Lower lobe of right lung (tissue), 2 donors: ENCODE measurements at regions not wholly inside any gene's neighbourhood (a gene's known extent, or its start where the extent isn't known, plus 50 kb on each side); places are given as distances from the start of the nearest gene placed in this dataset.

Source experiments
- ATAC-seq, 2 donors: fragments of 200-7000 bp; cut with Tn5 transposase; one replicate each; pipeline ENCODE4 v1.9.1; 2020 to 2022; ENCODE audit warnings: mild to moderate bottlenecking in 2 of 2, moderate library complexity in 2 of 2
- DNase-seq: peaks from one replicate; pipeline ENCODE4 v3.0.0-alpha.2; 2020
- H3K27ac ChIP-seq: fragments of 200-600 bp; one replicate; pipeline ENCODE4 v1.8.0; 2022
- H3K27me3 ChIP-seq: fragments of 200-600 bp; one replicate; pipeline ENCODE4 v1.8.0; 2022; ENCODE audit warnings: low read depth
- H3K36me3 ChIP-seq: fragments of 200-600 bp; one replicate; pipeline ENCODE4 v1.8.0; 2022; ENCODE audit warnings: mild to moderate bottlenecking
- H3K4me1 ChIP-seq: fragments of 200-600 bp; one replicate; pipeline ENCODE4 v1.8.0; 2022
- H3K4me3 ChIP-seq: fragments of 200-600 bp; one replicate; pipeline ENCODE4 v1.8.0; 2022; ENCODE audit warnings: mild to moderate bottlenecking
- H3K9me3 ChIP-seq: fragments of 200-600 bp; one replicate; pipeline ENCODE4 v1.8.0; 2022
- intact Hi-C: fragments of 100-400 bp; cut with DNase I; formaldehyde crosslinking; loops from one replicate; pipeline ENCODE4 v1.11.0; 2022
- TF ChIP-seq, protein P1 (sequence below): fragments of 200-600 bp; IDR thresholded peaks from one replicate; pipeline ENCODE4 v1.8.0; 2022; ENCODE audit warnings: antibody characterized with exemption, mild to moderate bottlenecking
- donor health status: DM: no; HTN: yes; CAD: no; lungs with severe emphysema.

DNA sequence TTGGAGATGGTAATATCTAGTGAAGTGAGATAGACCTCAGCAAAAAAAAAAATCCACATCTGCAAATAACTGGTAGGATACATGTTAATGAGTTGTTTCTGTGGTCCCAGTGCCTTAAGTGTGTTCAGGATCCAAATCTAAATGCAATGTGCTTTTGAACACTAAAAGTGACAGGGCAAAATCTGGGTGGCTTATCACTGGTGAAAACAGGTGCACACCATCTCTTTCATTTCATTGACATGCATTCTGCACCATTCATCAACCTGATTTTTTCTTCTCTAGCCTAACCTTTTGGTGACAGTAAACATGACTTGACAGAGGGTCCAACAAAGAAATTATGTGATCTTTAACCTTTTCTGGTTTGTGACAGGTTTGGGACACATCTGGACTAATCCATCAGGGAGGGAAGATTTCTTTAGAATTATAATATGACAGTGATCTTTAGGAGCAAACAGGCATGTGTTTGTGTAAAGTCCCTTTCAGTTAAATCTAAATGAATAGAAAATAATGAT lies 201.6 kb upstream of the NEGR1 start:
- TF ChIP-seq, protein P1, sequence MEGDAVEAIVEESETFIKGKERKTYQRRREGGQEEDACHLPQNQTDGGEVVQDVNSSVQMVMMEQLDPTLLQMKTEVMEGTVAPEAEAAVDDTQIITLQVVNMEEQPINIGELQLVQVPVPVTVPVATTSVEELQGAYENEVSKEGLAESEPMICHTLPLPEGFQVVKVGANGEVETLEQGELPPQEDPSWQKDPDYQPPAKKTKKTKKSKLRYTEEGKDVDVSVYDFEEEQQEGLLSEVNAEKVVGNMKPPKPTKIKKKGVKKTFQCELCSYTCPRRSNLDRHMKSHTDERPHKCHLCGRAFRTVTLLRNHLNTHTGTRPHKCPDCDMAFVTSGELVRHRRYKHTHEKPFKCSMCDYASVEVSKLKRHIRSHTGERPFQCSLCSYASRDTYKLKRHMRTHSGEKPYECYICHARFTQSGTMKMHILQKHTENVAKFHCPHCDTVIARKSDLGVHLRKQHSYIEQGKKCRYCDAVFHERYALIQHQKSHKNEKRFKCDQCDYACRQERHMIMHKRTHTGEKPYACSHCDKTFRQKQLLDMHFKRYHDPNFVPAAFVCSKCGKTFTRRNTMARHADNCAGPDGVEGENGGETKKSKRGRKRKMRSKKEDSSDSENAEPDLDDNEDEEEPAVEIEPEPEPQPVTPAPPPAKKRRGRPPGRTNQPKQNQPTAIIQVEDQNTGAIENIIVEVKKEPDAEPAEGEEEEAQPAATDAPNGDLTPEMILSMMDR = no peak
- H3K36me3 ChIP-seq = no peaks in the 10 kb centered on the region
- intact Hi-C loops = no loop called here
- ATAC-seq = no peak
- no peak overlapping the region for H3K27ac ChIP-seq
- no peak overlapping the region for H3K4me3 ChIP-seq
- no peaks in the 10 kb centered on the region for H3K4me1 ChIP-seq
- no peak for DNase-seq
- no peaks in the 10 kb centered on the region for H3K9me3 ChIP-seq
- H3K27me3 ChIP-seq = no peaks in the 10 kb centered on the region

DNA sequence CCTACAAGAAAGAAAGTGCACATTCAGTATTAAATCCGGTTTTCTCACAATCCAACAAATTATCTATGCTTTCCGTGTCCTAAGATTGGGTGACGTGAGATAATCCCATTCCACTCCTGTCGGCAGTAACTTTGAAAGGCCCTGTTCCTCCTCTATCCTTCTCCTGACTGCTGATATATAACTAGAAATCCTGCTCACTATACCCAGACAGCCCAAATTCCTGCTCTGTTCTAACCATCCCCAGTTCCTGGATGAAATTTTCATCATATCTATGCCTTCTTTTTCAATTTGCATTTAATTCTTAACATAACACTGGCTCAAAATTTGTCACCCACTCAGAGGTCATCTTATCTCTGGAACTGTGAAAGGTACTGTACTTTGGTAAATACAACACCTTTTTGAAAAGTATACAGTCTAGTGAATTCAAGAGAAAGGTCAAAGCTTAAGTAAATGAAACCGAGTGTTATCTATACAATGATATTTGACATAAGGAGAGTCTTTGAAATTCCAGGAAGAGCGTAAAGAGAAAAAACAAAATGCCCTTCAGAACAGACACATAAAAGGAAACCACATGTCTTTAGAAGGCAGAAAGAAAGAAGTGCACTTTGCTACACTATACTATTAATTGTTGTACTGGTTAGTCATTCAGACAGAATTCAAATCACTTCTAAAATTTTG lies 200.5 kb upstream of the NEGR1 start:
- DNase-seq = no peak
- no peak for ATAC-seq

DNA sequence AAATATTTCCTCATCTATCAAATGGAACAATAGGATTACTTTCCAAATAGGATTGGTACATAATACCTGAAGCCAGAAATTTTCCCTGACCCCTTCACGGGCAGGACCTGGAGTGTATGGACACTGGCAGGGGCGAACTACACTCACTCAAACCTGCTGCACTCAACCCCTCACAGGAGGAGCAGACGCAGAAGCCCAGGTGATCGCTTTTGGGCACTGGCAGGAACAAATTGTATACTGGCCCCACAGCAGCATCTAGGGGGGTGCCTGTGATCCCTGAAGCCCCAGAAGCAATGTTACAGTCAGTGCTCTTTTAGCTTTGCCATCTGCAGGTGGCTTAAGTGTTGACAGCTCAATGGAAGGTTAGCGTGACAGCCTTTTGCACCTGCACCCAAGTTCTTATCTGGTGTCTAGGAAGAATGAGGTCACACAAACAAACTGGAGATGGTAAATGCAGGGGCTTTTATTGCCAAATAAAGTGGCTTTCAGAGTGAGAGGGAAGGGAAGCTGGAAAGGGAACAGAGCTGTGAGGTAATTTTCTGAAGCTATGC lies 199.2 kb upstream of the NEGR1 start:
- Histone ChIP-seq H3K27ac (no peak overlapping the region), H3K36me3 (no peaks in the 10 kb centered on the region), H3K9me3 (no peaks in the 10 kb centered on the region), H3K4me3 (no peak overlapping the region), H3K4me1 (no peaks in the 10 kb centered on the region), H3K27me3 (no peaks in the 10 kb centered on the region)
- no peak for DNase-seq
- intact Hi-C loops = no loop called here
- no peak for ATAC-seq
- TF ChIP-seq, protein P1 = no peak

More for the DNA sequence above, 200.5 kb upstream of the NEGR1 start:
- Histone ChIP-seq H3K4me3 (no peak overlapping the region), H3K9me3 (no peaks in the 10 kb centered on the region), H3K36me3 (no peaks in the 10 kb centered on the region), H3K4me1 (no peaks in the 10 kb centered on the region), H3K27me3 (no peaks in the 10 kb centered on the region), H3K27ac (no peak overlapping the region)
- TF ChIP-seq, protein P1 = no peak
- intact Hi-C loops = no loop called here

DNA sequence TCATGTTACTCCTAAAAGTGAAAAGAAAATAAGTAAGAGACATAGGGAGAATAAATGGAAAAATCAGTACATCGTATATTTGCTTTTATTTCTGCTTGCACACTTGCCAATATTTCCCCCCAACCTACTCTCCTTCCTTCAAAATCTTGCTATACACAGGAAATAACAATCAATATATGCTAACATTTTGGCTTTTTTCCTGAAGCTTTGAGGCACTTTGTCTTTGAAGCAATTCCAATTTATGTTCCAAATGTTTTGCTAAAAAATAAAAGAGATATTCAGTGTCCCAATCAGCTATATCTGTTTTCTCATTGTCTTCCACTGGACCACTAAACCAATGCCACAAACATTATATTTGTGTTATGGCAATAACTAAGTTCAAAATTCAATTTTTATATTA lies 184.0 kb upstream of the NEGR1 start:
- Histone ChIP-seq H3K36me3 (no peaks in the 10 kb centered on the region), H3K4me1 (no peaks in the 10 kb centered on the region), H3K4me3 (no peak overlapping the region), H3K9me3 (no peaks in the 10 kb centered on the region), H3K27ac (no peak overlapping the region), H3K27me3 (no peaks in the 10 kb centered on the region)
- TF ChIP-seq, protein P1 = no peak
- intact Hi-C loops = no loop called here
- no peak for DNase-seq
- ATAC-seq = no peak

DNA sequence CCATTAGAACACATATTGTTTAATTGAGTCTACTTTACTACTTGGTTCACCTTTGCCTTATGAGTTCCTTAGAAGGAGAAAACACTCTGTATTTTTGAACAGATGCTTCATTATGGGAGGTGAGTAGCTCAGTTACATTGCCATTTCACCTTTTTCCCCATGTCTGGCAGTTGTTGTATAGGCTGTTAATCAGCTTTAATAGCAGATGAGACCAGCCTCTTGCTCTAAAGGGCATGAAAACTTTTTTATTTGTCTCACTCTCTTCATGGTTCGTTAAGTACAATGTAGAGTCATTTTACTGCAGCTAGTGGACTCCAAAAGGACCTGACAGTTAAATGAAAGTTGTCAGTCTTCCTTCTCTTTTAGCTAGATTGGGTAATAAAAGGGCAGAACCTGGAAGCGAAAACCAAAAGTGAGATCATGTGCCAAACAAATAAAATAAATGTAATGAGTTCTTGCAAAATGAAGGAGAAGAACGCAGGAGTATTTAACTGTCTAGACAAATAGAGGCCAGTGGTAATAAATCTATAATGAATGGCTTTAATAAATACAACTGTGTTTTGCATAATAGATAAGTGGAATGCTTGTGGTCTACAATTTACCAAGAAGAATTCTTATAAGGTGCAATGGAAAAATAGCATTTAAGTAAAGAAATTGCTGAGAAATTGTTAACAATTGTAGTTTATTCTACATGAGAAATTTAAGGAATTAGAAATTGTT lies 180.0 kb upstream of the NEGR1 start:
- no peak overlapping the region for H3K27ac ChIP-seq
- ATAC-seq (no peak), DNase-seq (no peak)
- no peaks in the 10 kb centered on the region for H3K27me3 ChIP-seq
- no peaks in the 10 kb centered on the region for H3K9me3 ChIP-seq
- intact Hi-C loops = no loop called here
- no peaks in the 10 kb centered on the region for H3K4me1 ChIP-seq
- no peaks in the 10 kb centered on the region for H3K36me3 ChIP-seq
- TF ChIP-seq, protein P1 = no peak
- H3K4me3 ChIP-seq = no peak overlapping the region
